WTC11 (cell line): ENCODE measurements at regions not wholly inside any gene's neighbourhood (a gene's known extent, or its start where the extent isn't known, plus 50 kb on each side); places are given as distances from the start of the nearest gene placed in this dataset.

Experiments
- ATAC-seq: fragments of 200-7000 bp; cut with Tn5 transposase; 2 replicates; pipeline ENCODE4 v1.10.0; 2021; ENCODE audit warnings: mild to moderate bottlenecking, moderate library complexity
- CTCF ChIA-PET: fragments of 300-600 bp; sonication (Branson Sonifier 250); formaldehyde crosslinking; loops from one replicate; lab custom pipeline; 2021; ENCODE audit warnings: antibody characterized with exemption; lab: Charles Lee
- POLR2A ChIA-PET: fragments of 350-600 bp; sonication (Branson Sonifier 250); formaldehyde crosslinking; loops from one replicate; lab custom pipeline; 2021; ENCODE audit warnings: antibody characterized with exemption; lab: Charles Lee
- DNase-seq: peaks from one replicate; pipeline ENCODE4 v3.0.0; 2021; ENCODE audit warnings: low spot score
- H3K27ac Mint-ChIP-seq: 2 replicates; pipeline ENCODE4 v1.8.0; 2021; ENCODE audit warnings: mixed read lengths
- H3K27me3 Mint-ChIP-seq: 2 replicates; pipeline ENCODE4 v1.8.0; 2021; ENCODE audit warnings: low read depth, mild to moderate bottlenecking, moderate library complexity, mixed read lengths
- H3K36me3 Mint-ChIP-seq: 2 replicates; pipeline ENCODE4 v1.8.0; 2021; ENCODE audit warnings: mixed read lengths
- H3K4me1 Mint-ChIP-seq: 2 replicates; pipeline ENCODE4 v1.8.0; 2022; ENCODE audit warnings: mixed read lengths
- H3K4me3 Mint-ChIP-seq: 2 replicates; pipeline ENCODE4 v1.8.0; 2021; ENCODE audit warnings: mild to moderate bottlenecking, moderate library complexity, mixed read lengths
- H3K9me3 Mint-ChIP-seq: 2 replicates; pipeline ENCODE4 v1.8.0; 2021; ENCODE audit warnings: mixed read lengths
- ATF3 ChIP-seq: sonication (generic); formaldehyde crosslinking; conservative IDR thresholded peaks from 2 replicates; pipeline ENCODE4 v1.8.1; 2022; ENCODE audit warnings: mild to moderate bottlenecking, missing genetic modification reagents
- ATF6 ChIP-seq: sonication (generic); formaldehyde crosslinking; IDR thresholded peaks from 2 replicates; pipeline ENCODE4 v1.8.1; 2023; ENCODE audit warnings: mild to moderate bottlenecking, missing genetic modification reagents
- ERG ChIP-seq: fragments of 250-450 bp; sonication (Bioruptor Pico); IDR thresholded peaks from 2 replicates; pipeline ENCODE4 v1.8.0; 2021; ENCODE audit warnings: mild to moderate bottlenecking
- ESRRA ChIP-seq: sonication (generic); formaldehyde crosslinking; IDR thresholded peaks from 2 replicates; pipeline ENCODE4 v1.8.1; 2022; ENCODE audit warnings: mild to moderate bottlenecking, missing genetic modification reagents, borderline replicate concordance
- FOXJ3 ChIP-seq: sonication (generic); formaldehyde crosslinking; IDR thresholded peaks from 2 replicates; pipeline ENCODE4 v1.9.0; 2021; ENCODE audit warnings: missing genetic modification reagents, mild to moderate bottlenecking, borderline replicate concordance
- FOXK1 ChIP-seq: sonication (generic); formaldehyde crosslinking; IDR thresholded peaks from 2 replicates; pipeline ENCODE4 v1.8.0; 2022; ENCODE audit warnings: mild to moderate bottlenecking, moderate library complexity, missing genetic modification reagents
- IRF2 ChIP-seq: sonication (generic); formaldehyde crosslinking; IDR thresholded peaks from 2 replicates; pipeline ENCODE4 v1.8.0; 2022; ENCODE audit warnings: low read depth, missing genetic modification reagents, borderline replicate concordance
- JAZF1 ChIP-seq: fragments of 250-450 bp; sonication (Bioruptor Pico); IDR thresholded peaks from 2 replicates; pipeline ENCODE4 v1.9.0; 2021; ENCODE audit warnings: moderate library complexity, mild to moderate bottlenecking, inconsistent platforms
- MAX ChIP-seq: sonication (generic); formaldehyde crosslinking; IDR thresholded peaks from 2 replicates; pipeline ENCODE4 v1.8.0; 2022; ENCODE audit warnings: mild to moderate bottlenecking, missing genetic modification reagents
- NFATC4 ChIP-seq: fragments of 250-450 bp; sonication (Bioruptor Pico); IDR thresholded peaks from 2 replicates; pipeline ENCODE4 v1.9.0; 2021; ENCODE audit warnings: mild to moderate bottlenecking
- NR1H2 ChIP-seq: sonication (generic); formaldehyde crosslinking; IDR thresholded peaks from 2 replicates; pipeline ENCODE4 v1.9.0; 2021; ENCODE audit warnings: mild to moderate bottlenecking, moderate library complexity, missing genetic modification reagents
- RORB ChIP-seq: fragments of 250-450 bp; sonication (Bioruptor Pico); IDR thresholded peaks from 2 replicates; pipeline ENCODE4 v1.9.0; 2021; ENCODE audit warnings: mild to moderate bottlenecking
- STAT6 ChIP-seq: sonication (generic); formaldehyde crosslinking; conservative IDR thresholded peaks from 2 replicates; pipeline ENCODE4 v1.8.1; 2023; ENCODE audit warnings: mild to moderate bottlenecking, low read depth, missing genetic modification reagents, moderate library complexity
- ZMAT4 ChIP-seq: fragments of 250-450 bp; sonication (Bioruptor Pico); IDR thresholded peaks from 2 replicates; pipeline ENCODE4 v1.9.0; 2021; ENCODE audit warnings: mild to moderate bottlenecking
- ZNF121 ChIP-seq: sonication (generic); formaldehyde crosslinking; IDR thresholded peaks from 2 replicates; pipeline ENCODE4 v1.8.0; 2023; ENCODE audit warnings: missing genetic modification reagents
- ZNF281 ChIP-seq: sonication (generic); formaldehyde crosslinking; IDR thresholded peaks from 2 replicates; pipeline ENCODE4 v1.8.0; 2023; ENCODE audit warnings: mild to moderate bottlenecking, missing genetic modification reagents
- ZNF317 ChIP-seq: sonication (generic); formaldehyde crosslinking; IDR thresholded peaks from 2 replicates; pipeline ENCODE4 v1.8.1; 2023; ENCODE audit warnings: low read depth, mild to moderate bottlenecking, moderate library complexity, missing genetic modification reagents, borderline replicate concordance

GRCh38 chr2:145025382-145025781 is 505.5 kb upstream of the ZEB2 start (continued):
- no peak for TF ChIP-seq ZNF281 (CRISPR knock-in tag)

- POLR2A ChIA-PET, result no interaction called here
- ATAC-seq, result no peak
- Mint-ChIP-seq H3K4me3 (no peak overlapping the region), H3K36me3 (no peaks in the 10 kb centered on the region), H3K4me1 (peaks cover 16% of the 10 kb centered on the region), H3K27ac (no peak overlapping the region), H3K27me3 (no peaks in the 10 kb centered on the region)
- CTCF ChIA-PET, result no interaction called here
- TF ChIP-seq NR1H2 (no peak), ATF3 (no peak), FOXJ3 (CRISPR knock-in tag) (no peak), NFATC4 (CRISPR knock-in tag) (no peak), ATF6 (CRISPR knock-in tag) (no peak), ZNF317 (no peak)
- TF ChIP-seq, all 79 proteins: peak for 0
- no peaks in the 10 kb centered on the region for H3K9me3 Mint-ChIP-seq
- no peak for DNase-seq
Measured at GRCh38 chr2:145023334-145023934, 503.5 kb upstream of the ZEB2 start.

- no peaks in the 10 kb centered on the region for H3K36me3 Mint-ChIP-seq
- DNase-seq, result no peak
- peaks cover 13% of the 10 kb centered on the region for H3K4me1 Mint-ChIP-seq
- no peak overlapping the region for H3K27ac Mint-ChIP-seq
- ChIA-PET POLR2A (interaction anchor here (0.7 kb wide), 1 partner anchor 1476 kb away, joined by 4 read pairs; no protein-coding TSS in a partner anchor), CTCF (no interaction called here)
- no peaks in the 10 kb centered on the region for H3K9me3 Mint-ChIP-seq
- no peaks in the 10 kb centered on the region for H3K27me3 Mint-ChIP-seq
- ATAC-seq, result no peak
- TF ChIP-seq IRF2 (no peak), RORB (no peak), ESRRA (CRISPR knock-in tag) (no peak), ZNF121 (CRISPR knock-in tag) (no peak), FOXK1 (no peak), ZMAT4 (no peak)
- TF ChIP-seq, all 79 proteins: peak for 0
- H3K4me3 Mint-ChIP-seq, result no peak overlapping the region
Measured at GRCh38 chr2:145022666-145023333, 502.9 kb upstream of the ZEB2 start.

- H3K4me1 Mint-ChIP-seq, result peaks cover 13% of the 10 kb centered on the region
- DNase-seq, result no peak
- ChIA-PET POLR2A (interaction anchor here (0.7 kb wide), 1 partner anchor 1477 kb away, joined by 4 read pairs; no protein-coding TSS in a partner anchor), CTCF (no interaction called here)
- no peak for ATAC-seq
- no peaks in the 10 kb centered on the region for H3K27me3 Mint-ChIP-seq
- H3K27ac Mint-ChIP-seq, result no peak overlapping the region
- H3K9me3 Mint-ChIP-seq, result no peaks in the 10 kb centered on the region
- H3K4me3 Mint-ChIP-seq, result no peak overlapping the region
- no peaks in the 10 kb centered on the region for H3K36me3 Mint-ChIP-seq
- TF ChIP-seq ATF3, result no peak
- no peak for TF ChIP-seq ERG (CRISPR knock-in tag)
- no peak for TF ChIP-seq JAZF1 (CRISPR knock-in tag)
- TF ChIP-seq STAT6, result no peak
- TF ChIP-seq ZNF121 (CRISPR knock-in tag), result no peak
- no peak for TF ChIP-seq MAX (CRISPR knock-in tag)
Measured at GRCh38 chr2:145021962-145022665, 502.2 kb upstream of the ZEB2 start.
